OCI-LY3 (cell line): ENCODE measurements at regions not wholly inside any gene's neighbourhood (a gene's known extent, or its start where the extent isn't known, plus 50 kb on each side); places are given as distances from the start of the nearest gene placed in this dataset.

Source experiments
- H2AFZ ChIP-seq: fragments of 200-600, 300-600 bp; shearing (Covaris generic); 2 replicates; pipeline ENCODE4 v1.6.0; 2014; ENCODE audit warnings: antibody characterized with exemption, low read depth, low read length
- H3K27ac ChIP-seq: fragments of 200-600, 300-600 bp; sonication (generic); 2 replicates; pipeline ENCODE4 v1.5.1; 2014; ENCODE audit warnings: mild to moderate bottlenecking, low read length, moderate library complexity, mixed read lengths
- H3K27me3 ChIP-seq: fragments of 200-600, 300-600 bp; sonication (generic); 2 replicates; pipeline ENCODE4 v1.6.1; 2014; ENCODE audit warnings: low read depth, low read length, mixed read lengths
- H3K36me3 ChIP-seq: fragments of 200-600, 300-600 bp; sonication (generic); replicated peaks from 2 replicates; pipeline ENCODE3; 2014; ENCODE audit warnings: low read depth, low read length, mixed read lengths
- H3K4me1 ChIP-seq: fragments of 300-600, 200-600 bp; sonication (generic); 2 replicates; pipeline ENCODE4 v1.6.1; 2014; ENCODE audit warnings: low read length, mixed read lengths
- H3K4me2 ChIP-seq: fragments of 200-600, 300-600 bp; sonication (generic); 2 replicates; pipeline ENCODE4 v1.6.1; 2014; ENCODE audit warnings: low read length, mixed read lengths
- H3K4me3 ChIP-seq: fragments of 300-600, 200-600 bp; sonication (generic); 2 replicates; pipeline ENCODE4 v1.5.1; 2014; ENCODE audit warnings: antibody characterized with exemption, mild to moderate bottlenecking, low read length, moderate library complexity
- H3K79me2 ChIP-seq: fragments of 300-600, 200-600 bp; shearing (Covaris generic); 2 replicates; pipeline ENCODE4 v1.6.1; 2014; ENCODE audit warnings: mild to moderate bottlenecking, low read length, mixed read lengths
- H3K9ac ChIP-seq: fragments of 300-600, 200-600 bp; shearing (Covaris generic); 2 replicates; pipeline ENCODE4 v1.6.0; 2014; ENCODE audit warnings: mild to moderate bottlenecking, low read length, moderate library complexity
- H3K9me3 ChIP-seq: fragments of 200-600, 300-600 bp; shearing (Covaris generic); 2 replicates; pipeline ENCODE4 v1.6.1; 2014; ENCODE audit warnings: low read length, mixed read lengths; ENCODE audit not compliant: insufficient read depth
- H4K20me1 ChIP-seq: fragments of 200-600, 300-600 bp; sonication (generic); 2 replicates; pipeline ENCODE4 v1.6.1; 2016; ENCODE audit warnings: low read length, mixed read lengths; ENCODE audit not compliant: insufficient read depth
- EZH2phosphoT487 ChIP-seq: fragments of 200-600 bp; shearing (Covaris generic); IDR thresholded peaks from 2 replicates; pipeline ENCODE4 v1.6.1; 2018; ENCODE audit warnings: antibody characterized with exemption, mixed run types, low read depth
- TF ChIP-seq, protein P1 (sequence below): fragments of 200-600, 300-600 bp; sonication (generic); IDR thresholded peaks from 2 replicates; pipeline ENCODE4 v1.5.1; 2014; ENCODE audit warnings: antibody characterized with exemption, low read length, low read depth

DNA sequence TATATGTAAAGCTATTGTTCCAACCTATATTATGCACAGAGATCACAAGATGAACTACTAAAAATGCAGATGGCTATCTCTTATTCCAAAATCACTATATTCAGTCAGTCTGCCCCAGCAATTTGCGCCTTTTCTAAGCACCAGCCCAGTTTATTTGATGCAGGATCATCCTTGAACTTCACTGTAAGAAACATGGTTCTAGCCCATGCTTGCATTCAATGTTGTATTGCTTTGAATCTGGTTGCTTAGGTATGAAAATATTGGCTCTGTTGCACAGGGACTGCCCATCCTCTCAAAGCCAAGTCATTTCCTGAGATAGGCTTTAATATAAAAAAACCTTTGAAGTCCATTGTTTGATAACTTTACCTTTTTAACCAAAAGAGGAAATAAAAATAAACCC is 170.5 kb upstream of the LRIG1 start:
- H3K4me2 ChIP-seq = no peak overlapping the region
- H3K4me1 ChIP-seq = no peaks in the 10 kb centered on the region
- H3K36me3 ChIP-seq = no peaks in the 10 kb centered on the region
- 0 out of 2 replicates have a peak, but pooled peaks cover 14% of the 10 kb centered on the region for H3K27me3 ChIP-seq
- H3K9me3 ChIP-seq = no peaks in the 10 kb centered on the region
- H3K27ac ChIP-seq = no peak overlapping the region
- no peak overlapping the region for H3K9ac ChIP-seq
- TF ChIP-seq, protein P1, sequence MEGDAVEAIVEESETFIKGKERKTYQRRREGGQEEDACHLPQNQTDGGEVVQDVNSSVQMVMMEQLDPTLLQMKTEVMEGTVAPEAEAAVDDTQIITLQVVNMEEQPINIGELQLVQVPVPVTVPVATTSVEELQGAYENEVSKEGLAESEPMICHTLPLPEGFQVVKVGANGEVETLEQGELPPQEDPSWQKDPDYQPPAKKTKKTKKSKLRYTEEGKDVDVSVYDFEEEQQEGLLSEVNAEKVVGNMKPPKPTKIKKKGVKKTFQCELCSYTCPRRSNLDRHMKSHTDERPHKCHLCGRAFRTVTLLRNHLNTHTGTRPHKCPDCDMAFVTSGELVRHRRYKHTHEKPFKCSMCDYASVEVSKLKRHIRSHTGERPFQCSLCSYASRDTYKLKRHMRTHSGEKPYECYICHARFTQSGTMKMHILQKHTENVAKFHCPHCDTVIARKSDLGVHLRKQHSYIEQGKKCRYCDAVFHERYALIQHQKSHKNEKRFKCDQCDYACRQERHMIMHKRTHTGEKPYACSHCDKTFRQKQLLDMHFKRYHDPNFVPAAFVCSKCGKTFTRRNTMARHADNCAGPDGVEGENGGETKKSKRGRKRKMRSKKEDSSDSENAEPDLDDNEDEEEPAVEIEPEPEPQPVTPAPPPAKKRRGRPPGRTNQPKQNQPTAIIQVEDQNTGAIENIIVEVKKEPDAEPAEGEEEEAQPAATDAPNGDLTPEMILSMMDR = no peak
- no peak for TF ChIP-seq EZH2phosphoT487
- no peaks in the 10 kb centered on the region for H4K20me1 ChIP-seq
- no peaks in the 10 kb centered on the region for H3K79me2 ChIP-seq
- H3K4me3 ChIP-seq = no peak overlapping the region
- no peak overlapping the region for H2AFZ ChIP-seq

DNA sequence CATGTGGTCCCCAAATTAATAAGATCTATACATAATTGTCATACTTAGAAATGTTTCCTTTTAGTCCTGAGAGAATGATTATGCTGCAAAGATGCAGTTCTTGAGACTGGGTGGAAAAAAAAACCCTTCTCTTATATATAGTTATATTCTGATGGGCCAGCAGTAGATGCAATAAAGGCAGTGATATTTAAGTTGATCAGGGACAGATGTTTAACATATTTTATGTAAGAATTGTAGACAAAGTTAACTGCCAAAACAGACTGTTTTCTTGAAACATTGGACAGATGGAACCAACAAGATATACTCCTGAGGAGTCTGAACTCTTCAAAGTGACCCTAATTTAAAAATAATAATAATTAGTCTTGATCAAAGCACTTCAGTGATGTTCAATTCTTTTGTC is 172.0 kb upstream of the LRIG1 start:
- Histone ChIP-seq H3K36me3 (no peaks in the 10 kb centered on the region), H3K4me3 (no peak overlapping the region), H3K27me3 (0 out of 2 replicates have a peak, but pooled peaks cover 14% of the 10 kb centered on the region), H2AFZ (no peak overlapping the region), H3K27ac (no peak overlapping the region), H3K9me3 (no peaks in the 10 kb centered on the region), H3K4me2 (no peak overlapping the region), H3K4me1 (no peaks in the 10 kb centered on the region), H3K9ac (no peak overlapping the region), H3K79me2 (no peaks in the 10 kb centered on the region), H4K20me1 (no peaks in the 10 kb centered on the region)
- TF ChIP-seq, protein P1 = no peak

DNA sequence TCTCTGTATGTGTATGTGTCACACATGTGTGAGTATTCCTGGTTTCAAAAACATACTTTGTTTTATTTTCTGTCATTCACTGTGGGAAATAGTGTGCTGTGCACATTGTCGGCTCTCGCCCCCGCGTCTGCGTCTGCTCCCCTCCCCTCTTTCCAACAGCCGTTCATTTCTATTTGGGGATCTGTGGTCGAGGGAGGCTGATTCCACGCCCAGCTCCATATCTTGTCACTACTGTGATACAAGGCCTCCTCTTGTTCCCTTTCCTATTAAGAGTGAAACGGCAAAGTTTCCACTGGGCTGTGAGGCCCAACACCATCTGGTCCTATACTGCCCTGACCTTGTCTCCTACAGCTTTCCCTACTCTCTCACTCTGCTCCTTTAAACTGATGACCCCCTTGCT is 172.5 kb upstream of the LRIG1 start:
- Histone ChIP-seq H3K4me2 (no peak overlapping the region), H3K4me1 (no peaks in the 10 kb centered on the region), H3K27me3 (0 out of 2 replicates have a peak, but pooled peaks cover 14% of the 10 kb centered on the region), H3K27ac (no peak overlapping the region), H3K36me3 (no peaks in the 10 kb centered on the region), H2AFZ (no peak overlapping the region), H3K9ac (no peak overlapping the region), H3K79me2 (no peaks in the 10 kb centered on the region), H3K9me3 (no peaks in the 10 kb centered on the region), H4K20me1 (no peaks in the 10 kb centered on the region), H3K4me3 (no peak overlapping the region)
- TF ChIP-seq EZH2phosphoT487 = no peak
- TF ChIP-seq, protein P1 = no peak

DNA sequence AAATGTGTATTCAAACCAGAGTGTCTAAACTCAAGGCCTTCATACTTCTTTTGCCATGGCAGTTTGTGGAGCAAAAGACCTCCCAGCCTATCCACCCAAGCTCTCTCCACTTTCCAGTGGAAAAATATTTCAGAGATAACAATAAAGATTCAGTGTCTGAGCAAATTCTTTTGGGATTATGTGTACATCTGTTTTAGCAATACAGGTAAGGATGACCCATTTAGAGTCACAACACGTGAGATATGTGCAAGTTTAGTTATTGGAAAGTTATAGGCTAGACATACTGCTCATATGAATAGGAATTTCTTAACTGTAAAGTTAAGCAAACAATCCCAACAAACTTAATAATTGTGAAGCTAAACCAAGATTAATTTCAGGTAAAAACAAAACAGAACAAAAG is 174.5 kb upstream of the LRIG1 start:
- Histone ChIP-seq H4K20me1 (no peaks in the 10 kb centered on the region), H3K4me2 (no peak overlapping the region), H3K36me3 (no peaks in the 10 kb centered on the region), H3K4me1 (no peaks in the 10 kb centered on the region), H3K79me2 (no peaks in the 10 kb centered on the region), H3K27ac (no peak overlapping the region), H3K9ac (no peak overlapping the region), H2AFZ (no peak overlapping the region), H3K4me3 (no peak overlapping the region), H3K27me3 (0 out of 2 replicates have a peak, but pooled peaks cover 21% of the 10 kb centered on the region), H3K9me3 (no peaks in the 10 kb centered on the region)
- no peak for TF ChIP-seq EZH2phosphoT487
- TF ChIP-seq, protein P1 = no peak
